ENCODE measurements at regions not wholly inside any gene's neighbourhood (a gene's known extent, or its start where the extent isn't known, plus 50 kb on each side); places are given as distances from the start of the nearest gene placed in this dataset.

DNA sequence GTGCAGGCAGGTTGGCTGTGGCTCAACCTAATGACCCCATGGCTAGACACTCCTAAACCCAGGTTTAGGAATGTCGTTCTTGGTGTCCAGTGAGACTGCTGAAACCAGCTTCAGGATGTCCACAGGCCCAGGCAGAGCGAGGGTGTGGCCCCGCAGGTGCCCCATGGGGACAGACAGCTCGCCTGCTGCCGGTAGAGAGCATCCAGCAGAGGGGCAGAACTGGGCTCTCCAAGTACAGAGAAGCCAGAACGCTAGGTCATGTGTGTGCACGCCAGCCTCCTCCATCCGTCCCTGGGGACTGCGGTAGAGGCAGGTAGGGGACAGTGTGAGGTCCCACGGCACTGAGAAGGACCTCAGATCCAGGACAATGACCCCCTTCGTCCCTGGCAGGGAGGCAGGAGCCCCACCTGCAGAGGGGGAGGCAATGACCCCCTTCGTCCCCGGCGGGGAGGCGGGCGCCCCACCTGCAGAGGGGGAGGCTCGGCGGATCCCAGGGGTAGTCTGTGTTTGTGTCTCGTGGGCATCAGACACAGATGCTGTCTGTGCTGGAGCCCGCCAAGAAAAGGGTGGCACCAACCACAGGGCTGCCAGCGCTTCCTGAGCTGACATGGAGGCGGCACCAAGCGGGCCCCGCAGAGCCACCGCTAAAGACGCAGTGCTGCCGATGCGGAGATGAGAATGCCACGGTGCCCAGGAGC lies 118.4 kb downstream of the FAM53A start:
- Histone ChIP-seq H3K27ac (ENCODE audit: low read length) (no peak overlapping the region), H3K9me3 (ENCODE audit: control insufficient read depth in 2 of 2, low read length in 2 of 2) (no peaks in the 10 kb centered on the region), H3K27me3 (ENCODE audit: control insufficient read depth in 1 of 2, insufficient read depth in 2 of 2, low read length in 2 of 2) (peaks cover 30 to 60% of the 10 kb centered on the region in 2 donors), H3K9ac (ENCODE audit: low read length in 2 of 2) (no peak overlapping the region), H3K36me3 (ENCODE audit: control insufficient read depth in 2 of 2, insufficient read depth in 2 of 2, low read length in 2 of 2) (no peaks in the 10 kb centered on the region), H3K4me1 (ENCODE audit: control insufficient read depth, insufficient read depth, low read length) (no peaks in the 10 kb centered on the region), H3K4me3 (ENCODE audit: low read length in 2 of 2) (no peak overlapping the region)

DNA sequence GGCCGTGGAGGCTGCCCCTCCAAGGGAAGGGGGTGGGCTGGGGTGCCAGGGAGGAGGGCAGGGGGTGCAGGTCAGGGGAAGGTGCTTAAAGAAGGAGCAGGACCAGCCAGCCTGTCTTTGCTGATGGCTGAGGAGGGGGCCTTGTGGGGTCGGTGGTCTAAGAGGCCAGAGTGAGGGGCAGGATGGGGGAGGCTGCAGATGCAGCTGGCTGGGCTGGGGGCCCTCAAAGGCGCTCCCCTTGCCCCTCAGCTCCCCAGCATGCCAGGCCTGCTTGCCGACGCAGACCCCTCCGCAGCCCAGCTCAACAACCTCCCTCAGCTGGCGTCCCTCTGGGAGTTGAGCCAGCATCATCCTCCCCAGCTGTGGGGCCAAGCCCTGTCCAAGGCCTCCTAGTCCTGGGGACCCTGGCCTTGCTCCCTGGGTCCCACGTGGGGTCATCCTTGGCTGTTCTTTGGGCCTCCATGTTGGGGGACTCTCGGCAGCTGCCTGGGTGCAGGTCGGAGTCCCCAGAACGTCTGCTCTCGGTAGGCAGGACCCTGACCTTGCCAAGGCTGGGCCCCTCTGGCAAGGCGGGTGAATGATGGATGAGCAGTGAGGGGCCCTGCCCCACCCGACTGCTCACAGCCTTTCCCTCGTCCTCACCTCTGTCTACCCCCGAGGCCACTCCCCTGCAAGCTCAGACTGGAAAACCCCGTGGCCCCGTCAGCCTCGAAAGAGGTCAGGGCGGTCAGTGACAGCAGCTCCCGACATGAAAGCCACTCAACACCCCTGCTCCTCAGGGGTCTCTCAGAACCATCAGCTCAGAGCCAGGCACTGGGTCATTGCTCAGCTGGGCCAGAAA lies 119.4 kb downstream of the FAM53A start:
- Histone ChIP-seq H3K4me3 (ENCODE audit: low read length in 2 of 2) (no peak overlapping the region), H3K36me3 (ENCODE audit: control insufficient read depth in 2 of 2, insufficient read depth in 2 of 2, low read length in 2 of 2) (no peaks in the 10 kb centered on the region), H3K9ac (ENCODE audit: low read length in 2 of 2) (no peak overlapping the region), H3K27me3 (ENCODE audit: control insufficient read depth in 1 of 2, insufficient read depth in 2 of 2, low read length in 2 of 2) (peaks cover 32 to 62% of the 10 kb centered on the region in 2 donors), H3K4me1 (ENCODE audit: control insufficient read depth, insufficient read depth, low read length) (no peaks in the 10 kb centered on the region), H3K27ac (ENCODE audit: low read length) (no peak overlapping the region), H3K9me3 (ENCODE audit: control insufficient read depth in 2 of 2, low read length in 2 of 2) (no peaks in the 10 kb centered on the region)

DNA sequence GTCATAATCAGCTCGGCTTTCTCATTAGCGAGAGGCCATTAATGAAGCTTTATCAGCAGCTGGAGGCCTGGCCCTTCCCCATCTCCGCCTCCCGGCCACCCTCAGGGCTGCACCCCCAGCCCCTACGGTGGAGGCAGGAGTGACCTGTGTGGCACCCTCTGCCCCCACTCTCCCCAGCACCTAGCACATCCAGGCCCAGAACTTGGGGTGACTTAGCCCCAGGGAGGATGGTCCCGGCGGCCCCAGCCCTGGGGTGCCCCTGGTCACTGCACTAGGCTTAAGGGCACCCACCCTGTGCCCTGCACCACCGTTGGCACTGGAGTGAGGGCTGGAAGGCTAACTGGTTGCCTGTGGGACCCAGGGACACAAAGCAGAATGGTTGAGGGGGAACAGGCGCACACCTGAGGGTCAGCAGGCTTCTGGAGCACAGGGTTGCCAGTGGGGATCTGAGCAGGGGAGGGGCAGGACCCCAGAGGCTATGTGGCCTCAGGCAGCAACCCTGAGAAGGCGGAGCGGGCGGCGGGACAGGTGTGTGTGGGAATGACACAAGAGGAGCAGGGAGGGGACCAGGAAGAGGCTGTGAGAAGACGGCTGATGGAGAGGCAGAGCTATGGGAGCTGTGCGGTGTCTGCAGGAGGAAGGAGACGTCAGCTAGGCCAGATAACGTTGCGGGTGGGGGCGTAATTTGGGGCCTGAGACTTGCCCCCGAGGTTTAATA lies 120.2 kb downstream of the FAM53A start:
- no peak overlapping the region for H3K9ac ChIP-seq (ENCODE audit: low read length in 2 of 2)
- H3K4me3 ChIP-seq (ENCODE audit: low read length in 2 of 2), result no peak overlapping the region
- no peak overlapping the region for H3K27ac ChIP-seq (ENCODE audit: low read length)
- no peaks in the 10 kb centered on the region for H3K9me3 ChIP-seq (ENCODE audit: control insufficient read depth in 2 of 2, low read length in 2 of 2)
- no peaks in the 10 kb centered on the region for H3K4me1 ChIP-seq (ENCODE audit: control insufficient read depth, insufficient read depth, low read length)
- peaks cover 37 to 68% of the 10 kb centered on the region in 2 donors for H3K27me3 ChIP-seq (ENCODE audit: control insufficient read depth in 1 of 2, insufficient read depth in 2 of 2, low read length in 2 of 2)
- H3K36me3 ChIP-seq (ENCODE audit: control insufficient read depth in 2 of 2, insufficient read depth in 2 of 2, low read length in 2 of 2), result no peaks in the 10 kb centered on the region

GRCh38 chr4:1563241-1563640 lies 120.9 kb downstream of the FAM53A start:
- peaks cover 37 to 68% of the 10 kb centered on the region in 2 donors for H3K27me3 ChIP-seq (ENCODE audit: control insufficient read depth in 1 of 2, insufficient read depth in 2 of 2, low read length in 2 of 2)
- no peaks in the 10 kb centered on the region for H3K9me3 ChIP-seq (ENCODE audit: control insufficient read depth in 2 of 2, low read length in 2 of 2)
- no peak overlapping the region for H3K4me3 ChIP-seq (ENCODE audit: low read length in 2 of 2)
- no peak overlapping the region for H3K27ac ChIP-seq (ENCODE audit: low read length)
- no peaks in the 10 kb centered on the region for H3K36me3 ChIP-seq (ENCODE audit: control insufficient read depth in 2 of 2, insufficient read depth in 2 of 2, low read length in 2 of 2)
- H3K4me1 ChIP-seq (ENCODE audit: control insufficient read depth, insufficient read depth, low read length), result no peaks in the 10 kb centered on the region
- H3K9ac ChIP-seq (ENCODE audit: low read length in 2 of 2), result no peak overlapping the region

- Histone ChIP-seq H3K27ac (ENCODE audit: low read length) (no peak overlapping the region), H3K9me3 (ENCODE audit: control insufficient read depth in 2 of 2, low read length in 2 of 2) (no peaks in the 10 kb centered on the region), H3K36me3 (ENCODE audit: control insufficient read depth in 2 of 2, insufficient read depth in 2 of 2, low read length in 2 of 2) (no peaks in the 10 kb centered on the region), H3K4me3 (ENCODE audit: low read length in 2 of 2) (no peak overlapping the region), H3K27me3 (ENCODE audit: control insufficient read depth in 1 of 2, insufficient read depth in 2 of 2, low read length in 2 of 2) (peaks cover 41 to 68% of the 10 kb centered on the region in 2 donors), H3K4me1 (ENCODE audit: control insufficient read depth, insufficient read depth, low read length) (no peaks in the 10 kb centered on the region), H3K9ac (ENCODE audit: low read length in 2 of 2) (no peak overlapping the region)
These were observed 121.3 kb downstream of the FAM53A start for GRCh38 chr4:1562771-1563170.

DNA sequence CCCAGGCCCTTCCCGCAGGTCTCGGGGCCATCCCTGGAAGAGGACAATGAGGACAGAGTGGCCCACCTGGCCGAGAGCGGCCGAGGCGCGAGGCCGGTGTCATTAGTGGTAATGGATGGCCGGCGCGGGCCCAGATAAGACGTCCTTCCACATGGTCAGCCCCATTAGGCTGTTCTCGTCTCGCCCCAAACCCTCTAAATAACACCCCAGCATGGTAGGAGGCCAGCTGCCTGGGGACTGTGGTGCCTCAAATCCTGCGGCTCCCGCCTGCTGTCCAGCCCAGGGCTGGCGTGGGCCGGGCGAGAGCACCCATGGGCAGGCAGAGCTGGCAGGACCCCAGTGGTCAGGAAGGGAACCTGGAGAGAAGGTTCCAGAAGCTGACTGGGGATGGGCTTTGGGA lies 121.7 kb downstream of the FAM53A start:
- Histone ChIP-seq H3K4me1 (ENCODE audit: control insufficient read depth, insufficient read depth, low read length) (no peaks in the 10 kb centered on the region), H3K9ac (ENCODE audit: low read length in 2 of 2) (no peak overlapping the region), H3K27me3 (ENCODE audit: control insufficient read depth in 1 of 2, insufficient read depth in 2 of 2, low read length in 2 of 2) (peaks cover 41 to 66% of the 10 kb centered on the region in 2 donors), H3K36me3 (ENCODE audit: control insufficient read depth in 2 of 2, insufficient read depth in 2 of 2, low read length in 2 of 2) (no peaks in the 10 kb centered on the region), H3K4me3 (ENCODE audit: low read length in 2 of 2) (no peak overlapping the region), H3K9me3 (ENCODE audit: control insufficient read depth in 2 of 2, low read length in 2 of 2) (no peaks in the 10 kb centered on the region), H3K27ac (ENCODE audit: low read length) (no peak overlapping the region)

- H3K9ac ChIP-seq (ENCODE audit: low read length in 2 of 2), result no peak overlapping the region
- no peaks in the 10 kb centered on the region for H3K9me3 ChIP-seq (ENCODE audit: control insufficient read depth in 2 of 2, low read length in 2 of 2)
- no peaks in the 10 kb centered on the region for H3K4me1 ChIP-seq (ENCODE audit: control insufficient read depth, insufficient read depth, low read length)
- H3K27me3 ChIP-seq (ENCODE audit: control insufficient read depth in 1 of 2, insufficient read depth in 2 of 2, low read length in 2 of 2), result peaks cover 41 to 67% of the 10 kb centered on the region in 2 donors
- H3K27ac ChIP-seq (ENCODE audit: low read length), result no peak overlapping the region
- no peak overlapping the region for H3K4me3 ChIP-seq (ENCODE audit: low read length in 2 of 2)
- H3K36me3 ChIP-seq (ENCODE audit: control insufficient read depth in 2 of 2, insufficient read depth in 2 of 2, low read length in 2 of 2), result no peaks in the 10 kb centered on the region
These were observed 122.7 kb downstream of the FAM53A start for GRCh38 chr4:1561286-1561990.

- H3K9me3 ChIP-seq (ENCODE audit: control insufficient read depth in 2 of 2, low read length in 2 of 2), result no peaks in the 10 kb centered on the region
- no peaks in the 10 kb centered on the region for H3K4me1 ChIP-seq (ENCODE audit: control insufficient read depth, insufficient read depth, low read length)
- peaks cover 39 to 67% of the 10 kb centered on the region in 2 donors for H3K27me3 ChIP-seq (ENCODE audit: control insufficient read depth in 1 of 2, insufficient read depth in 2 of 2, low read length in 2 of 2)
- no peak overlapping the region for H3K27ac ChIP-seq (ENCODE audit: low read length)
- no peak overlapping the region for H3K9ac ChIP-seq (ENCODE audit: low read length in 2 of 2)
- H3K4me3 ChIP-seq (ENCODE audit: low read length in 2 of 2), result no peak overlapping the region
- no peaks in the 10 kb centered on the region for H3K36me3 ChIP-seq (ENCODE audit: control insufficient read depth in 2 of 2, insufficient read depth in 2 of 2, low read length in 2 of 2)
These were observed 124.0 kb downstream of the FAM53A start for GRCh38 chr4:1559896-1560650.

- Histone ChIP-seq H3K27me3 (ENCODE audit: control insufficient read depth in 1 of 2, insufficient read depth in 2 of 2, low read length in 2 of 2) (peaks cover 35 to 56% of the 10 kb centered on the region in 2 donors), H3K36me3 (ENCODE audit: control insufficient read depth in 2 of 2, insufficient read depth in 2 of 2, low read length in 2 of 2) (no peaks in the 10 kb centered on the region), H3K4me1 (ENCODE audit: control insufficient read depth, insufficient read depth, low read length) (no peaks in the 10 kb centered on the region), H3K4me3 (ENCODE audit: low read length in 2 of 2) (no peak overlapping the region), H3K27ac (ENCODE audit: low read length) (no peak overlapping the region), H3K9ac (ENCODE audit: low read length in 2 of 2) (no peak overlapping the region), H3K9me3 (ENCODE audit: control insufficient read depth in 2 of 2, low read length in 2 of 2) (no peaks in the 10 kb centered on the region)
These were observed 125.9 kb downstream of the FAM53A start for GRCh38 chr4:1558205-1558604.

DNA sequence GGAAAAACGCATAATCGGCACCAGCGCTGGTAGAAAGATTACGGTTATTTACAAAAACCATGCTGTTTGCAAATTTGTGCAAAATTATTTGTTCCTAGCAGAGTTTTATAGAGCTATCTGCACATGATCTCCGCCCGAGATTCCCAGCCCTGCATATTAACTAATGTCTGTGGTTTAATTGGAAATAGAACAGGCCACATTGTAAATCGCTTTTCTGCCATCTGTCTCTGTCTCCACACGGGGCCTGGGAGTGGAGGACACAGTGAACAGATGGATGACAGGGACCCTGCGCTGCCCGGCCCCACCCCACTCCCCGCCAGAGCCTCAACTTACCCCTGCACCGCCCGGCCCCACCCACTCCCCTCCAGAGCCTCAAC lies 126.9 kb downstream of the FAM53A start:
- H3K27me3 ChIP-seq (ENCODE audit: control insufficient read depth in 1 of 2, insufficient read depth in 2 of 2, low read length in 2 of 2), result peaks cover 26 to 46% of the 10 kb centered on the region in 2 donors
- H3K9me3 ChIP-seq (ENCODE audit: control insufficient read depth in 2 of 2, low read length in 2 of 2), result no peaks in the 10 kb centered on the region
- H3K27ac ChIP-seq (ENCODE audit: low read length), result no peak overlapping the region
- no peaks in the 10 kb centered on the region for H3K36me3 ChIP-seq (ENCODE audit: control insufficient read depth in 2 of 2, insufficient read depth in 2 of 2, low read length in 2 of 2)
- no peaks in the 10 kb centered on the region for H3K4me1 ChIP-seq (ENCODE audit: control insufficient read depth, insufficient read depth, low read length)
- H3K9ac ChIP-seq (ENCODE audit: low read length in 2 of 2), result no peak overlapping the region
- no peak overlapping the region for H3K4me3 ChIP-seq (ENCODE audit: low read length in 2 of 2)

Measured in stomach smooth muscle (tissue), 2 donors.